Ovary (tissue), 7 donors: ENCODE measurements at regions not wholly inside any gene's neighbourhood (a gene's known extent, or its start where the extent isn't known, plus 50 kb on each side); places are given as distances from the start of the nearest gene placed in this dataset.

Source experiments
- DNase-seq, 5 donors: peaks; one replicate each; pipeline ENCODE4 v3.0.0-alpha.2; 2019 to 2020
- H3K27ac ChIP-seq, 2 donors: fragments of 200-600 bp; one replicate each; pipeline versions ENCODE4 v1.5.1 to v1.8.0; 2019 to 2022
- H3K27me3 ChIP-seq: fragments of 200-600 bp; one replicate; pipeline ENCODE4 v1.8.0; 2022
- H3K36me3 ChIP-seq: fragments of 200-600 bp; sonication (generic); one replicate; pipeline ENCODE4 v1.5.1; 2019
- H3K4me1 ChIP-seq: one replicate; pipeline ENCODE4 v1.8.1; 2013; ENCODE audit warnings: mild to moderate bottlenecking, moderate library complexity; ENCODE audit not compliant: insufficient read depth
- H3K4me3 ChIP-seq: fragments of 200-600 bp; sonication (generic); one replicate; pipeline ENCODE4 v1.5.1; 2017
- H3K9me3 ChIP-seq, 2 donors: fragments of 200-600 bp in 1 of 2; sonication (generic) in 1 of 2; one replicate each; pipeline versions ENCODE4 v1.5.1 to v1.8.1; 2013 to 2019; ENCODE audit warnings: mild to moderate bottlenecking in 1 of 2, moderate library complexity in 1 of 2
- CTCF ChIP-seq, 3 donors: fragments of 450-650 bp in 2 of 3; fragments of 200-600 bp in 1 of 3; IDR thresholded peaks; one replicate each; pipeline versions ENCODE4 v1.5.1 to v1.8.0; 2016 to 2022; ENCODE audit warnings: antibody characterized with exemption in 3 of 3, mild to moderate bottlenecking in 1 of 3
- EP300 ChIP-seq: sonication (generic); formaldehyde crosslinking; IDR thresholded peaks from one replicate; pipeline ENCODE4 v1.6.1; 2017; ENCODE audit warnings: antibody characterized with exemption
- POLR2A ChIP-seq: fragments of 450-650 bp; IDR thresholded peaks from one replicate; pipeline ENCODE4 v1.6.1; 2017; ENCODE audit warnings: antibody characterized with exemption, mild to moderate bottlenecking, moderate library complexity
- WGBS, 3 donors: extraction: QIAGEN DNeasy Blood & Tissue Kit in 1 of 3; methylation state at CpG; one replicate each; pipeline versions ENCODE4 v1.1.5 to v1.1.7; 2013 to 2017; 5-methylcytosine and 5-hydroxymethylcytosine counted together
- intact Hi-C, 4 donors: fragments of 100-400 bp; cut with DNase I; formaldehyde crosslinking; loops; one replicate each; pipeline versions ENCODE4 v1.11.0 to v1.15.1; 2022 to 2023
- donor health status: DM: no; HTN: no; CAD: no; lungs with moderate emphysema.
- donor health status: DM: no; HTN: no; CAD: no.
- donor health status: Bipolar disorder and iron deficiency.
- donor health status: DM: no; HTN: no; CAD: no.
- donor health status: DM: yes; HTN: yes; CAD: no.

- H3K4me3 ChIP-seq = no peak overlapping the region
- DNase-seq = no peak
- 88 to 95% (median 90%) methylated on average over 1 of the region's 1 CpG for WGBS, 3 donors
- TF ChIP-seq CTCF (IDR thresholded peaks at IDR 0.05) (no peak), POLR2A (no peak), EP300 (no peak)
- no peak overlapping the region for H3K27ac ChIP-seq
- no peaks in the 10 kb centered on the region for H3K9me3 ChIP-seq
- H3K4me1 ChIP-seq = no peaks in the 10 kb centered on the region
- H3K27me3 ChIP-seq = no peaks in the 10 kb centered on the region
- no peaks in the 10 kb centered on the region for H3K36me3 ChIP-seq
- intact Hi-C loops = no loop called here
Measured at GRCh38 chr6:138012682-138013081, 94.5 kb downstream of the PERP start.

- WGBS, 3 donors = 12 to 25% (median 21%) methylated on average over 1 of the region's 1 CpG
- no peaks in the 10 kb centered on the region for H3K36me3 ChIP-seq
- no peaks in the 10 kb centered on the region for H3K4me1 ChIP-seq
- intact Hi-C loops = no loop called here
- no peak overlapping the region for H3K27ac ChIP-seq
- DNase-seq = no peak
- no peak for TF ChIP-seq EP300
- no peak for TF ChIP-seq CTCF (IDR thresholded peaks at IDR 0.05)
- no peak for TF ChIP-seq POLR2A
- H3K9me3 ChIP-seq = no peaks in the 10 kb centered on the region
- H3K27me3 ChIP-seq = no peaks in the 10 kb centered on the region
- H3K4me3 ChIP-seq = no peak overlapping the region
Measured at GRCh38 chr6:138013959-138014358, 93.3 kb downstream of the PERP start.

DNA sequence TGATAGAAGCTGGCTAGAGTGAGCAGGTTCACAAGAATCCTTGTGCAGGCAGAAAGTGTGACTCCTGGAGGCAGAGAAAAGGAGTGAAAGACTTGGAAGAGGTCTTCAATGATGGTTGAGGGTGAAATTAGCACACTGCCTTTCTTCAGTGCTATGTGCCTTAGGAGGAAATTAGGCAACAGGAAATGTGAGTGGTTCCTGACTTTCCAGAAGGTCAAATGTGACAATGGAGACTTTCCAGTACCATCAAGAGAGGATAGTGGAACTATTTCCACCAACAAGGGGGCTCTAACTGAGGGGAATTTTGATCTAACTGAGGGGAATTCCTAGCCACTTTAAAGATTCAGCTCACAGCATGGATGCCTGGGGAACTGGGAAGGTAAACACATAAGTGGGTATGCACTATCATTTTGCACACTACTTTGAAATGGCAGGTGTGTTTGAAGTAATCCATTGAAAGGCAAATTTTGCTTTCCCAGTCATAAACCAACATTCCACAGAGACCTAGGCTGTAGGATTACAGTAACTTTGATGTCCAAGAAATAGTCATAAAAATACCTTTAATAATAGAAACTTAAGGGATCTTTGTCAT, 90.0 kb downstream of the PERP start:
- no peak overlapping the region for H3K4me3 ChIP-seq
- H3K27me3 ChIP-seq = no peaks in the 10 kb centered on the region
- intact Hi-C loops = no loop called here
- no peaks in the 10 kb centered on the region for H3K4me1 ChIP-seq
- no peaks in the 10 kb centered on the region for H3K9me3 ChIP-seq
- H3K27ac ChIP-seq = no peak overlapping the region
- H3K36me3 ChIP-seq = no peaks in the 10 kb centered on the region
- no peak for DNase-seq
- TF ChIP-seq CTCF (IDR thresholded peaks at IDR 0.05) = no peak
- TF ChIP-seq EP300 = no peak
- TF ChIP-seq POLR2A = no peak

GRCh38 chr6:138018297-138018696, 88.9 kb downstream of the PERP start:
- no peak overlapping the region for H3K27ac ChIP-seq
- H3K4me3 ChIP-seq = no peak overlapping the region
- H3K27me3 ChIP-seq = no peaks in the 10 kb centered on the region
- TF ChIP-seq POLR2A = no peak
- no peak for TF ChIP-seq EP300
- no peak for TF ChIP-seq CTCF (IDR thresholded peaks at IDR 0.05)
- H3K9me3 ChIP-seq = no peaks in the 10 kb centered on the region
- H3K36me3 ChIP-seq = no peaks in the 10 kb centered on the region
- DNase-seq = no peak
- intact Hi-C loops = no loop called here
- no peaks in the 10 kb centered on the region for H3K4me1 ChIP-seq
